Middle frontal gyrus (tissue), 1 donor: ENCODE measurements at regions not wholly inside any gene's neighbourhood (a gene's known extent, or its start where the extent isn't known, plus 50 kb on each side); places are given as distances from the start of the nearest gene placed in this dataset.

Experiments
- DNase-seq: peaks from one replicate; pipeline ENCODE4 v3.0.0-alpha.2; 2015; ENCODE audit warnings: low spot score; ENCODE audit errors: extremely low spot score

DNA sequence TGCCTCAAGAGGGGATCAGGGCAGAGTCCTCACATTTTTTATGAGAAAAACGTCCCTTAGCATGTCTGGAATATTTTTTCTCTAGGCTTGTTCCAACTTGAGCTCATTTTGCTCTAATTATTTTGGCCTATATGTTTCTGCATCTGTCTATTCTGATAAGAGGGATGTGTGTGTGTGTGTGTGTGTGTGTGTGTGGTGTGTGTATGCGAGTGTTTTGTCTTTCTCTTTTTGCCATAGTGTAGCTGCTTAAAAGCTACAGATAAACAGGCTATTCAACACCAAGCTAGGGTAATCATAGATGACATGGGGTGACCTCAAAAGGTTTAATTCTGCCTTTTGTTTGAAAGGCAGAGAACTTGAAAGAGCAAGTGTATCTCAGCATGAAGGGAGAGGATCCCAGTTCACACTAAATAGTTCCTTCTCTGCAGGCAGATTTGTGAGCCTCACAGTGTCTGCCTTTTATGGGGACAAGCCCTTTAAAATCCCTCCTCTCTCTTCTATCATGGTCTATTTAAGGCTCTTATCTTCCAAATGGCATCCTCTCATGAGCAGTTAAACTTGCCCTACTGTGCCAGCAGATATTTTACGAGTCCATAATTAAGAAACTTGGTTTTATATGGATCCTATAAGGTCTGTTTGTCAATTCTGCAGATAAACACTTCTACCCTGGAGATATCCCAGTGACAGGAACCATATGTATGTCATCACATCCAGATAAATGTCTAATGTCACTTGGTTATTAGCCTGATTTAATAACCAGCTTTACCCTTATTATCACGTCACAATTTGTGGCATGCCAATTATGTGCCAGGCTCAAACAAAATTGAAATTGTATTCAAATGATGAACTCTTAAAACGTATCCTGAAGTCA is 202.9 kb upstream of the MTPN start:
- no peak for DNase-seq

DNA sequence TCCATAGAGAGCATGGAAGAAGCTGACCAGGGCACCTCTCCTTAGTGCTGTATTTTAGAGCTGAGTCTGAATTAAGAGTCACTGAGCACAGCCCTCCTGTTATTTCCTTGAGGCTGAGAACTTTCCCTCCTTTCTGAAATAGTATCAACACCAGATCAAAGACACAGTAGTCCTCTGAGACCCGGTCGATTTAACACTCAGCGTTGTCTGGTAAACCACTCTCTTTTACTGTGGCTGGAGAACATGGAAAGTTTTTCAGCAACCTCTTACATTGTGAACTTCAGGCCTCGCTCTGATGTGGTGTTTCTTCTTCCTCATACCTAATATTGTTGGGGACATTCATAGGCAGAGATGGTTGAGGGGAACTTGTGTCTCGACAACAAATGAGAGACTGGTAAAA is 202.0 kb upstream of the MTPN start:
- no peak for DNase-seq

DNA sequence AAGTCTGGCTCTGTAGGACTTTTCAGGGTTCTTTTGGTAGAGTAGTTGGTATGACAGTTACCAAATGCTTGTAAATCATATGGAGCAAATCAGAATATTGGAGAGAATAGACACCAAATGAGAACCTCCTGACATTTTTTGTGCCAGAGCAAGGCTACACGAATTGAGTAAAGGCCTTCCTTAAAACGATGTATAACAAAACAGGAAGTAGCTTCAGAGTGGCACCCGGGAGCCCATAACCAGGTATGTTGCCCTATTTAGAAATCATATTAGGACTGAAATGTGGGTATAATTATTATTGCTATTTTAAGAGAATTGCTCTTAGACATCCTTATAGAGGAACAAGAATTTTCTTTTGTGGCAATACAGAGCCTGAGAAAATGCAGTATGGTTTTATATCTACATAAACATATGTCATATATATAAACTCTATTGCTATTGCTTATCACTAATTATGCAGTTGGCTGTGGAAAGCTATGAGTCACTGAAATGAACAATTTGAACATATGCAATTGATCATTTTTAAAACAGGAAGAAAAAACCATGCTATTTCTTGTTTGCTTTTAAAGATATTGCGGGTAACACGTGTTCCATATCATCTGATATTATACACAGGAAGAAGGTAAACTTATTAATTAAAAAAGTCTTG is 197.4 kb upstream of the MTPN start:
- no peak for DNase-seq

DNA sequence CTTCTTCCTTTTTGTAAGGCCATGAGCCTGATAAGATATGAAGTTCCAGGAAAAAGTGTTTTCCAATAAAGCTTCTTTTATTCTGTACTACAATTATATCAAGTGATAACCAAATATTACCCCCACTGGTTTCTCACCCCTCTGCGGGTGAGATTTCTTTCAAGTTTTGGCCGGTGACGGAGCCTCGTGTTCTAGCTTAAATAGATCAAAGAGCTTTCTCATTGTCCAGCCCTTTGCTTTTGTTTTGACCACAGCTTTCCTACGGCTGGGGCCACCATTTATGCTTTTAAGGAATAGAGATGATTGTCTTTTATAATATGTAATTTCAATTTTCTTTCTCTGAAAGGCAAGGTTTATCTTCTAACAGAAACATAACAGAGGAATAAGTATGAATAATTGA is 196.7 kb upstream of the MTPN start:
- no peak for DNase-seq

DNA sequence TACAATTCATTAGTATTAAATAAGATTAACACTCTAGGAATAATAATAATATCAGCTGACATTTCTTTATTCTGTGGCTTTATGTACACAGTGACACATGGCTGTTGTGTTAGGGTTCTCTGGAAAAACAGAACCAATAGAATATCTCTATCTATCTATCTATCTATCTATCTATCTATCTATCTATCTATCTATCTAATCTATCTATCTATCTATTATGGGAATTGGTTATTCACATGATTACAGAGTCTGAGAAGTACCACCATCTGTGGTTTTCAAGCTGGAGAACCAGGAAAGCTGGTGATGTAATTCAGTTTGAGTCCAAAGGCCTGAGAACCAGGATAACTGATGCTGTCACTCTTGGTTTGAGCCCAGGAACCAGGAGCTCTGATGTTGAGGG is 194.1 kb upstream of the MTPN start:
- no peak for DNase-seq

DNA sequence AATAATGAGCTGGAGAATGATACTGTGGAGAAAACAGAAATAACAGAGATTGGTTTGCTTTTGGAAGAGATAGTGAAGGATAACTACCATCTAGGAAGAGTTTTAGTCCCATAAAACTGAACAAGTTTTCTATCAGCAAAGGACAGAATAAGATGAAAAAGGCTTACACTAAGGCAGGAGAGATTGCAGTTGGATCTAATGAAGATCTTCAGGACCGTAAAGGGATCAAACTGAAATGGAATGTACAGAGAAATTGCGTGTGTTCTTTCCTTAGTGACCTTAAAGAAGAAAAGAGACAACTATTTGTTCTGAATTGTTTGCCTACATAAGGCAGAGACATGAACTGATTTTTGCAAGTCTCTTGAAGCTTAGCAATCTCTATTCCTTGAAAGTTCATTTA is 191.7 kb upstream of the MTPN start:
- DNase-seq = no peak

DNA sequence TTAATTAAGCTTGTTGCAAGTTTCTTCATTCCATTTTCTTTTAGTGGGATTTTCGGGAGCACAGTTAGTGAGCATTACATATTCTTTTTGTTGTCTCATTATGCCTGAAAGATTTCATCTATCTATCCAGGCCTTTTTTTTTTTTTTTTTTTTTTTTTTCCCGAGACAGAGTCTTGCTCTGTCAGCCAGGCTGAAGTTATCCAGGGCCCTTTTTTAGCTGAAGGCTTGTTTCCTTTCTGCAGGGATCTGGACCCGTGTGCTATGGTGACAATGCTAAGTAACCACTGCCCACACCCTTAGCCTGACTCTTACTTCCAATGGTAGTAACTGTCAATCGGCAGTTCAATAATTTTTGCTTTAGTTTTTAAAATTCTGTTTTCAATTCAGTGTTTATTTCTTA is 190.8 kb upstream of the MTPN start:
- DNase-seq = no peak

DNA sequence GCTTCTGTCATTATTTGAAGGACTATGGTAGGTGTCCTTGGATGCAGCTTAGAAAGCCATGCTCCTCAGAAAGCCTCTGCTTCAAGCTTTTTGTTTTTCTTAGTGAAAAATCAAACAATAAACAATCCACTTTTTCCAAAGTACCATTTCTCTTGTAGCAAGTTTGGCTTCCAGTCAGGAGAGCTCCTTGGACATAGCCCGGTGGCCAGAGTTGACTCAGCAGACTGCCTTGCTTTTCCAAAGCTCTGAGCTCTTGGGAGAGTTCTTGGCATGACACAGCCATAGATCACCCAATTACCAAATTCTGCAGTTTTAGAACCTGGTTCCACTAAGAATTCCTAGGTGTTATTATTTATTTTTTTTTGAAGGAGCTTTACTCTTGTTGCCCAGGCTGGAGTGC is 189.4 kb upstream of the MTPN start:
- no peak for DNase-seq

DNA sequence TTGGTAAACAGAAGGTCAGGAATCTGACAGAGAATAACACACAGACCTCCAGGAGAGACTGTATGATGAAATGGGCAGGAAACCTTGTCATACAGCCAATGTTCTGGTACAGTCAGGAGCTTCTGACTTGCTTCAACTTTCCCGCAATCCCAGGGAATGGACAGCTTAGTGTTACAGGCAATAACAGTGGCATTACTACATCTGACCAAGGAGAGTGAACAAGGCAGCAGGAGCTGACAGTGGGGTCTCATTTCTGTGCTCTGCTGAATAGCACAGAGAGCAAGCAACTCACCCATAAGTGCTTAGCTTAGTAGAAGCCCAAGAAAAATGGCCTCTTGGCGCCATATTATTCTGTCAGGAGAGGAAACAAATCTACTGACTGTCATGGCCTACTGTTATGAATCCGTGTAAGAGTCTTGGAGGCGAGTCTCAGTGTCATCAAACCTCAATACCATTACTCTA is 186.2 kb upstream of the MTPN start:
- no peak for DNase-seq

DNA sequence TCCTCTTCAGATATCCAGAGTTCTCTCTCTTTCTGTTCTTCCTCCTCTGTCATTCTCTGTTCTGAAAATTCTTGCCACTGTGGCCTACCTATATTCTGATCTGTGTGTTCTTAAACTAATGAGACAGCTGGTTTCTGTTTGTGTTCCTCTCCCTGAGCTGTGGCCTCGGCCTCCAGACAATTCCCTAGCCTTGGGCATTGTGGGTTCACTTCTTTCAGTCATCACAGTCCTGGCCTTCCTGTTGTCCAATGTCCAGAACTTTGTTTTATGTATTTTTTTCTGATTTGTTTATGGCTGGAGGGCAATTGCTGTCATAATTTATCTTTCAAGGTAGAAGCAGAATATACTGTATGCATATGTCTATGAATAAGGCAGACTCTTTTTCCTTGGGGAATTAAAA is 173.2 kb upstream of the MTPN start:
- DNase-seq = no peak

DNA sequence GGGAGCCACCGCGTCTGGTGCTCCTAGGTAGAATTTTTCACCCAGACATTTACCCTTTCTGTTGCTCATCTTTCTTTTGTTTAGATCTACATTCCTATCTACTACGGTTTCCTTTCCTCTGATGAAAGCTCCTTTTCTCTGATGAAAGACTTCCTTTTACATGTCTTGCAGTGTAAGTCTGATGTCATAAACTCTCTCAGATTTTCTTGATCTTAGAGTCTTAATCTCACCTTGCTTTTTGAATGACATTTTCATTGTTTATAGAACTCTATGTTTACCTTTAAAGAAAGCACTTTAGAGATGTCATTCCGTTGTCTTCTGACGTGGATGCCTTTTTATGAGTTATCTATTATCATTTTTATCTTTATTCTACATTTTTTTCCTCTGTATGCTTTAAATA is 171.8 kb upstream of the MTPN start:
- DNase-seq = no peak

DNA sequence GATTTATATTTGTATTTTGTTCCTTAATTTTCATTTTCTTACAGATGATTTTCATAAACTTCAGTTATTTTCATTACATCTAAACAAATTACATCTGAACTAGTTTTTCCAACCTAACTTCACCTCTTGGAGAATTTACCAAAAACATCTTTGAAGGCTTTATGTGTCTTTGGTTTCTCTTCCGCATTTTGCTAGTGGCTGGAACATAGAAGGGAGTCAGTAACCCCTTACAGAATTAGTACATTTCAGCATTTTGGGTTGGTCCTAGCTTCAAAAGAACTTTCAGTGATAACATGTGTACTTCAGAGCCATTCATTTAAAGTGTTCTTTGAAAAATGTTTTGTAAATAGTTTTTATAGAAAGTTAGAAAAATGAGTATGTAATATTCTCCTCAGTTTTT is 169.8 kb upstream of the MTPN start:
- DNase-seq = no peak

DNA sequence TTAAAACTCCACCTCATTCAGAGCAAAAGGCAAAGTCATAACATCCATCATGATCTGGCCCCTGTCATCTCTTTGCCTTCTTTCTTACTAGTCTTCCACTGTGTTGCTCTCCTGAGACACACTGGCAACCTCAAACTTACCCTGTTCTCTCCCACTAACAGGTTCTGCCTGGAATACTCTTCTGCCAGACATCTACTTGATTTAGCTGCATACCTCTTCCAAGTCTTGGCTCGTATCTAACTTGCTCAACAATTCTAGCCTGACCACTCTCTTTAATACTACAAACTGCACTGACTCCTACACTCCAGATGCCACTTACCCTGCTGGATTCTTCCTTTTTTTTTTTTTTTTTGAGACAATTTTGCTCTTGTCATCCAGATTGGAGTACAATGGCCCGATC is 167.0 kb upstream of the MTPN start:
- no peak for DNase-seq

DNA sequence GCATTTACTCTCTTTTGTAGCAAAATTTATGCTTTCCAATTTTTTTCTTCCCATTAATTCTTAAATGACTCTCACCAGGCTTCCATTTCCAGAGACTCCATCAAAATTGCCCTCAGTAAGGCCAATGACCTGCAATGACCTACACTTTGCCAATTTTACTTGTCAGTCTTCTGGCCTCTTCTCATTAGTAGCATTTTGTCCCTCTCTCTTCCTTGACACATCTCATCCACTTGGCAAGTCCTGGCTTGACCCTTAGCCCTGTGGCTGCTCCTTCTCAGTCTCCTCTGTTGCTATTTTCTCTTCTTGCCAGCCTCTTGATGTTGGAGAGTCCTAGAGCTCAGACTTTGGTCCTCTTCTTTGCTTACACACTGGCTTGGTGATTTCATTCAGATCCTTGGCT is 166.1 kb upstream of the MTPN start:
- DNase-seq = no peak

DNA sequence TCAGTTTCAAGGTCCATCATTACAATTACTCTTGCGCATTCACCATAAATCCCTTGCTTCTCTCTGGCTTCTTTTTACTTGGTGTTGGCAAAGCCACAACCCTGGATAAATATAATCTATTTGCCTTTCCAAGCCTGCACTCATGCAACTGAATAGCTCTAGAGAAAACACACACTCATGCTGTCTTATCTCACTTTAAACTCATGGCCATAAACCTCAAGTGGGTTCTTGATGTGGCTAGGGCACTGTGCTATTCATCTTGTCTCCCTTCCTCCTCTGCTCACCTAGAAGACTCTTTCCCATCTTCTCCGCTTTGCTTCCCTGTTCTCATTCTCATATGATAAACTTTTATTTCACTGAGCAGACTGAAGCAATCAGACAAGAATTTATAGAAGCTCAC is 165.4 kb upstream of the MTPN start:
- no peak for DNase-seq

DNA sequence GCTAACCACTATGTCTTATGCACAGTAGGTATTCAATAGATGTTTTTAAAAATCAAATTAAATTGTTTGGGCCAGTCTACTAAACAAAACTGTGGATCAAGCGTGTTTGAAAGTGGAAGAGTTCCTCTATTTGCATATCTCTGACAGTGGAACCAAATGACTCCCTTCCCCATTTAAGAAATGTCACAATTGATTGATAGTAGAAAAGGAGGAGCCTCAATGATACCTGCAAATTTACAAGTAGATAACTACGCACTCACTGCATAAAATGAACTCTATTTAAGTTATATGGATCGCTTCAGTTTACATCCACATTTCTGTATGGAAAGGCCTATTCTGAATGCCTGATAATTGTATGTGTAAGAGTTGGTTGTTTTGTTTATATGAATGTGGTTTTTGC is 163.3 kb upstream of the MTPN start:
- no peak for DNase-seq

DNA sequence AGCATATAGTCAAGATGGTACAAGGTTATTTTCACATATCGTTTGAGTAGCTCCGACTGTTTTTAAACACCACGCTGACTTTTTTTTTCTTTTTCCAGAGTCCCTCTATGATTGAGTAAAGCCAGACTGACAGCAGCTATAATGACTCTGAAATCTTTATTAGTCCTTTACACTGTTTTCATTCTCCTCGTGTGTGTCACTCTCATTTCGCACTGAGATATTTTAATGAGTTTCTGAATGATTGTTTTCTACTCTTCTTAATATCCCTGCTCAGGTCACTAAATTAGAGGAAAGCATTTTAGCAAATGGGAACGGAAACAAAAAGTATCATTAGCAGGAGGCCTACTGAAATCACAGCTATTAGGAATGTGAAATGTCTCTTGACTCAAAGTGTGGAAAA is 162.3 kb upstream of the MTPN start:
- DNase-seq = no peak

DNA sequence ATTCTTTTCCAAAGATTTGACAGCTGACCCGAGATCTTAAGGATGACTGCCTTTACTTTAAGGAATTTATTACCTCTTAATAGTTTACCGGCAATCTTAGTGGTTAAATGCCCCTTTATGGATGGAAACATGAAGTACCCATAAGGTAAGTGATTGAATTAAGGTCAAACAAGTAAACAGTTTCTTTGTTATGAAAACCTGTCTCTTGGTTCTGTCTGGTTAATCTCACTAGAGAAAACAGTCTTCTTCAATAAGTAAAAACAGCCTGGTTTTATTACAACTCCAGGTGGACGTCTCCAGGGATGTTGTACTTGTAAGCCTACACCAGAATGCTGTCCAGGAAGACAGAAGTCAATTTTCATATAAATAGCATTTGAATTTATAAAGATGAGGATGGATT is 161.8 kb upstream of the MTPN start:
- no peak for DNase-seq

DNA sequence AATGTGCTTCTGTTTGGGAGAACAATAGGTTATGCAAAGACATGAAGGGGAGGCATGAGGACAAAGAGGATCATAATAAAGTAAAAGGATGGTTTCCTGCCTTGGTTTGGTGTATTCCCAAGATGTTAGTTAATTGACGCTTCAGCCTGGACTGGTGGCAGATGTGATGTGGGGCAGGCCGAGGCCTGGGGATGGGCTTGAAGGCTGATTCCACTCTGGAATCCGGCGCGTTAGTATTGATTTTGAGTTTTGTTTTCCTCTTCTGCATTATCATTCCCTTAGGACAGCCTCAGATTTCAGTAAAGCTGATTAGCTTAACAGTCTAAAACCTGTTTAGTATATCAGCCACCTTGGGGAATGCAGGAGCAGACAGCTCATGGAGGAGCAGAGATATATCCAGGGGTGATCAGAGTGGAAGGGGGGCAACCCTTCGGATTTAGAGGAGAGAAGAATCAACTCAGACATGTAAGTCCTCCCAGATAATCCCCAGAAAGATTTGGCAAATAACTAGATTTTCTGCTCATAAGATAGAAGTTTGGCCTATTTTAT is 159.8 kb upstream of the MTPN start:
- no peak for DNase-seq

DNA sequence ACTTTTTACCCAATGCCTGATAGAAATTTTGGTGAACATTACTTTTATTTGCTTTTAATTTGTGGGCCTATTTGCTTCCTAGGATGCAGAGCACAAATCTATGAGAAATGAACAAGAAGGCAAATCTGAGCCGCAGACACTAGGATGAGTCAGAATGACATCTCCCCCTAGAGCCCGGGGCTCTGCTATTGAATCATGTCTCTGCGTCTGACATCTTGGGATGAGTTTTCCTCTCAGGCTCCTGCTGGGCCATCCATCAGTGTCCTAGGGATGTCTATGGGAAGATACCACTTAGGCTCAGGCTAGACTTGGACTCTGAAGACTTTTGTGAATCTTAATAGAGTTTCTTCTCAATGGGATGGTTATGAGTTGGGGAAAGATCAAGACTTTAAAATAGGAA is 157.3 kb upstream of the MTPN start:
- DNase-seq = no peak

DNA sequence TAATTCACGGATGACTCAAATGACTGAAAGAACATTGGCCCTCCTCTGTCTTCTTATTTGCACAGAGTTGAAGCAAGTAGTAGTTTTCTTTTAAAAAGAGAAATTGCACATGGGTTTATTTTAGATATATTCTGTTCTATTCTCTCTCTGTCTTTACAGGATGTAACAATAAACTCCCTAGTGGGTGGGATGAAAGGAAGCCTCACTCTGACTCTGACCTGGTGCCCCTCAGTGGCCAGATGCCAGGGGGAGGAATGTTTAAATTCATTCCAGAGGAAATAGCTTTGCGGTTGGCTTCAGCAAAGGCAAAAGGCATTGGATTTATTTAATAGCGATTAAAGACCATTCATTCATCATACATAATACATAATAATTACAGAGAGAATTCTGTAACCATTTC is 156.4 kb upstream of the MTPN start:
- no peak for DNase-seq

DNA sequence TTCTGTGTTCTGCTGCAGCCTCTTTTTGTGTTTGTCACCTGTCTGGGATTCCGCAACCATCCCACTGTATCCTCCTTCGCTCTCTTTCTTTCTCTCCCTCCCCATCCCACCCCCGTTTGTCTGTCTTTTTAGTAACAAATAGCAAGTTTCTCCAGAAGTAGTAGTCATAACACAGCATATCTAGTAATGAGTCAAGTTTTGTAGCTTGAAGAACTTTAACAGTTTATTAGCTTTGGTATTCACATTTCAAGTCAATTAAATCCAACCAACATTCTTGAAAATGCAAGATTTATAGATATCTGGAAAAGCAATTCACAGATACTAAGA is 154.1 kb upstream of the MTPN start:
- no peak for DNase-seq
